Thyroid gland (tissue), 4 donors: ENCODE measurements at regions not wholly inside any gene's neighbourhood (a gene's known extent, or its start where the extent isn't known, plus 50 kb on each side); places are given as distances from the start of the nearest gene placed in this dataset.

Experiments
- POLR2A ChIP-seq, 2 donors: fragments of 450-650 bp; IDR thresholded peaks; one replicate each; pipeline ENCODE4 v1.6.1; 2017; ENCODE audit warnings: antibody characterized with exemption in 2 of 2, mild to moderate bottlenecking in 2 of 2, moderate library complexity in 1 of 2
- TF ChIP-seq, protein P1 (sequence below), 6 experiments: fragments of 200-600 bp in 3 of 6; fragments of 450-650 bp in 3 of 6; sonication (generic) in 3 of 6; IDR thresholded peaks; one replicate each; pipeline ENCODE4 v1.5.1; 2016 to 2019; ENCODE audit warnings: antibody characterized with exemption in 6 of 6, mild to moderate bottlenecking in 2 of 6, inconsistent platforms in 1 of 6, moderate library complexity in 1 of 6

DNA sequence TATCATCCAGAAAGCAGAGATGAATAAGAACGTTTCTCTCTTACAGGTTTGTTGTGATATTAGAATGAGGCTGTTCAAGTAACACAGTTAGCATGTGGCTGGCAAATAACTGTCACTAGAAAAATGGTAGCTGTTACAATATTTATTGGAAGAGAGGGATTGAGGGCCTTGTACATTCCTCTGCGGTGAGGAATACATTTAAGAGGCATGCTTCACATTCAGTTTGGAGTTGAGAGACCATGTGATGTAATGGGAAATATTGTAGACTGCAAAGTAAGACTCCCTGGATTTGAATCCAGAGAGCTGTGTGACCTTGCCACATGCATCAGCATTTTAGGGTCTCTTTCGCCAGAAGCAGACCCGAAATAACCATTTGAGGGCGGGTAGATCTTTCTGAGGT, 104.8 kb upstream of the KIT start:
- TF ChIP-seq, protein P1, sequence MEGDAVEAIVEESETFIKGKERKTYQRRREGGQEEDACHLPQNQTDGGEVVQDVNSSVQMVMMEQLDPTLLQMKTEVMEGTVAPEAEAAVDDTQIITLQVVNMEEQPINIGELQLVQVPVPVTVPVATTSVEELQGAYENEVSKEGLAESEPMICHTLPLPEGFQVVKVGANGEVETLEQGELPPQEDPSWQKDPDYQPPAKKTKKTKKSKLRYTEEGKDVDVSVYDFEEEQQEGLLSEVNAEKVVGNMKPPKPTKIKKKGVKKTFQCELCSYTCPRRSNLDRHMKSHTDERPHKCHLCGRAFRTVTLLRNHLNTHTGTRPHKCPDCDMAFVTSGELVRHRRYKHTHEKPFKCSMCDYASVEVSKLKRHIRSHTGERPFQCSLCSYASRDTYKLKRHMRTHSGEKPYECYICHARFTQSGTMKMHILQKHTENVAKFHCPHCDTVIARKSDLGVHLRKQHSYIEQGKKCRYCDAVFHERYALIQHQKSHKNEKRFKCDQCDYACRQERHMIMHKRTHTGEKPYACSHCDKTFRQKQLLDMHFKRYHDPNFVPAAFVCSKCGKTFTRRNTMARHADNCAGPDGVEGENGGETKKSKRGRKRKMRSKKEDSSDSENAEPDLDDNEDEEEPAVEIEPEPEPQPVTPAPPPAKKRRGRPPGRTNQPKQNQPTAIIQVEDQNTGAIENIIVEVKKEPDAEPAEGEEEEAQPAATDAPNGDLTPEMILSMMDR (IDR thresholded peaks at IDR 0.05): no peak
- no peak for TF ChIP-seq POLR2A (IDR thresholded peaks at IDR 0.05)
